ENCODE measurements at regions not wholly inside any gene's neighbourhood (a gene's known extent, or its start where the extent isn't known, plus 50 kb on each side); places are given as distances from the start of the nearest gene placed in this dataset.

GRCh38 chr1:8217809-8218208, 100.1 kb upstream of the SLC45A1 start:
- DNase-seq = no peak
- no peak for TF ChIP-seq GATA1 (IDR thresholded peaks at IDR 0.05; ENCODE audit: low read depth, low read length)

GRCh38 chr1:8217011-8217711, 100.8 kb upstream of the SLC45A1 start:
- no peak for DNase-seq
- TF ChIP-seq POLR2A (IDR thresholded peaks at IDR 0.05; ENCODE audit: low read length) (no peak), GATA1 (IDR thresholded peaks at IDR 0.05; ENCODE audit: low read depth, low read length) (no peak)

GRCh38 chr1:8216005-8216404, 101.9 kb upstream of the SLC45A1 start:
- no peak for DNase-seq
- TF ChIP-seq GATA1 (IDR thresholded peaks at IDR 0.05; ENCODE audit: low read depth, low read length) = no peak
- TF ChIP-seq POLR2A (IDR thresholded peaks at IDR 0.05; ENCODE audit: low read length) = no peak

GRCh38 chr1:8214501-8215173, 103.3 kb upstream of the SLC45A1 start:
- TF ChIP-seq POLR2A (IDR thresholded peaks at IDR 0.05; ENCODE audit: low read length) (no peak), GATA1 (IDR thresholded peaks at IDR 0.05; ENCODE audit: low read depth, low read length) (no peak)
- DNase-seq = no peak

DNA sequence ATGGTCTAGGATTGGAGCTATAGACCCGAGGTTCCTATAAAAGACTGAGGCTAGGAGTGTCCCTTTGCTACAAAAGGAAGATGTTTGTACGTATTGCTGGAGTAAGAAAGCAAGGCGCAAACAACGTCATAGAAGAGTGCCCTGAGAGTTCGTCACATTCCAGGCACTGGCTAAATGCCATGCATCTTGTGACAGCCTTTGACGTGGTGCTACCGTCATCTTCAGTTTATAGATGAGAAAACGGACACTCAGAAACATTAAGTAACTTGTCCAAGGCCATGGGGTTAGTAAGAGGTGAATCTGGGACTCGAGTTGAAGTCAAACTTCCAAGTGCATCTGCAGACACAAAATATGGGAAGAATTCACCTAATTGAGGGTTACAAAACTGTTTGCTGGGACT, 104.2 kb upstream of the SLC45A1 start:
- TF ChIP-seq GATA1 (IDR thresholded peaks at IDR 0.05; ENCODE audit: low read depth, low read length) = no peak
- TF ChIP-seq POLR2A (IDR thresholded peaks at IDR 0.05; ENCODE audit: low read length) = no peak

GRCh38 chr1:8213136-8213535, 104.8 kb upstream of the SLC45A1 start:
- no peak for DNase-seq
- no peak for TF ChIP-seq POLR2A (IDR thresholded peaks at IDR 0.05; ENCODE audit: low read length)
- TF ChIP-seq GATA1 (IDR thresholded peaks at IDR 0.05; ENCODE audit: low read depth, low read length) = no peak

More for the DNA sequence above, 104.2 kb upstream of the SLC45A1 start:
- no peak for DNase-seq

- no peak for TF ChIP-seq GATA1 (IDR thresholded peaks at IDR 0.05; ENCODE audit: low read depth, low read length)
- TF ChIP-seq POLR2A (IDR thresholded peaks at IDR 0.05; ENCODE audit: low read length) = no peak
Observed at GRCh38 chr1:8212580-8213031, 105.3 kb upstream of the SLC45A1 start.

GRCh38 chr1:8211883-8212579, 105.9 kb upstream of the SLC45A1 start:
- no peak for DNase-seq
- TF ChIP-seq GATA1 (IDR thresholded peaks at IDR 0.05; ENCODE audit: low read depth, low read length) = no peak
- TF ChIP-seq POLR2A (IDR thresholded peaks at IDR 0.05; ENCODE audit: low read length) = no peak

More at GRCh38 chr1:8212580-8213031, 105.3 kb upstream of the SLC45A1 start:
- no peak for DNase-seq

DNA sequence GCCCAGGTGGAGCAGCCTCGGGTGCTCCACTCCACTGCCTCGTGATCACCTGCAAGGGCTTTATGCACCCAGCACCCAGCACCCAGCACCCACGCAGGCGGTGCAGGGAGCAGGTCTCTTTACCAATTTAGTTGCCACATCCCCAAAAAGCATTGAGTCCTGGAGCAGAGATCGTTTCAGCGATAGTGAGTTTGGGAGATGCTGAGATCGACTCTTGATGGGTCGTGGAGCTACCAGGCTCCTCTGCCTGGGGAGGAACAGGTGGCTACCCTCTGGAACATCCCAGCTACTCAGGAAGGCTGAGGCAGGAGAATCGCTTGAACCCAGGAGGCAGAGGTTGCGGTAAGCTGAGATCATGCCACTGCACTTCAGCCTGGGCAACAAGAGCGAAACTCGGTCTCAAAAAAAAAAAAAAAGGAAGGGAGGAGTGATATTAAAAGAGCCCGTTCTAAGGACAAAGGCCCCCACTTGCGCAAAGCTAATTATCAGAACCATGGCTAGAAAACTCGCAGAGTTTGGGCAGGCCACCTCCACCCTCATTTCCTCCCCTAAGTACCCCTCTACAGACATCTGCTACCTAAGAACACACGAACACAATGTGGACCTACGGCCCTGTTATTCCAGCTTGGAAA, 106.5 kb upstream of the SLC45A1 start:
- TF ChIP-seq GATA1 (IDR thresholded peaks at IDR 0.05; ENCODE audit: low read depth, low read length) (no peak), POLR2A (IDR thresholded peaks at IDR 0.05; ENCODE audit: low read length) (no peak)
- DNase-seq = no peak

GRCh38 chr1:8207202-8207601, 110.7 kb upstream of the SLC45A1 start:
- DNase-seq = no peak
- no peak for TF ChIP-seq POLR2A (IDR thresholded peaks at IDR 0.05; ENCODE audit: low read length)
- TF ChIP-seq GATA1 (IDR thresholded peaks at IDR 0.05; ENCODE audit: low read depth, low read length) = no peak

GRCh38 chr1:8206391-8206790, 111.5 kb upstream of the SLC45A1 start:
- TF ChIP-seq GATA1 (IDR thresholded peaks at IDR 0.05; ENCODE audit: low read depth, low read length) (no peak), POLR2A (IDR thresholded peaks at IDR 0.05; ENCODE audit: low read length) (no peak)
- no peak for DNase-seq

GRCh38 chr1:8205771-8206170, 112.1 kb upstream of the SLC45A1 start:
- no peak for DNase-seq
- TF ChIP-seq POLR2A (IDR thresholded peaks at IDR 0.05; ENCODE audit: low read length) = no peak
- TF ChIP-seq GATA1 (IDR thresholded peaks at IDR 0.05; ENCODE audit: low read depth, low read length) = no peak

DNA sequence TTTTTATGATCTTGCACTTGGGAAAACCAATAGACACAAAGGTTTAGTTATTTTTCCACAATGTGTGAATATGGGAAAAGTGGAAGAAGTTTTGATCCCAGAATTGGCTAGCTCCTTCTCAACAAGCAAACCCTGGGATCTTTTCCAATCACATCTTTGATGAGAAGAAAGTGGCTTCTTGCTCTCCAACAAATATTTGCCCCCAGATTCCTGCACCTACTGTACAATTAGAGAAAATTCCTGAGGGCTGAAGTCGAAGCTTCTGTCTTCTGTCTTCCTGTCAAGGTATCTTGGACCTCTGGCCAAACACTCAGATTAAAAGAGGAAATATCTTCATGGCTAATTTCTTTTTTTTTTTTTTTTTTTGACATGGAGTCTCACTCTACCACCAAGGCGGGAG, 113.1 kb upstream of the SLC45A1 start:
- TF ChIP-seq GATA1 (IDR thresholded peaks at IDR 0.05; ENCODE audit: low read depth, low read length) (no peak), POLR2A (IDR thresholded peaks at IDR 0.05; ENCODE audit: low read length) (no peak)
- no peak for DNase-seq

- no peak for TF ChIP-seq POLR2A (IDR thresholded peaks at IDR 0.05; ENCODE audit: low read length)
- no peak for TF ChIP-seq GATA1 (IDR thresholded peaks at IDR 0.05; ENCODE audit: low read depth, low read length)
- no peak for DNase-seq
Observed at GRCh38 chr1:8203551-8203950, 114.4 kb upstream of the SLC45A1 start.
